ENCODE measurements at regions not wholly inside any gene's neighbourhood (a gene's known extent, or its start where the extent isn't known, plus 50 kb on each side); places are given as distances from the start of the nearest gene placed in this dataset.

DNA sequence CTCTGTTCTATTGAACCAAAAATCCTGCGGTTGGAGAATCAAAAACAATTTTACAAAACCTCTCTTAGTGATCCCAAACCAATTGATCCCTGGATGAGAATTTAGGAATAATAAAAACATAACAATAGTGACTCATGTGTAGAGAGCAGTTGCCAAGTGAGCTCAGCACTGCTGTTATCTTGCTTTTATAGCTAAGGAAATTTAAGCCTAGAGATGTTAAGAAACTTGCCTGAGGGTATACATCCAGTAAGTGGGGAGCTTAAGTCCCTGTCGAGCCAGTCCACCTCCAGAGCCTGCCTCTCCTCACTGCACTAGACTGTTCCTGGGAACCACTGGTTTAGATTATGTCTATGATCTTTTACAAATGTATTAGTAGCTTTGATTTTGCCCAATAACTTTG lies 358.4 kb upstream of the LMCD1 start:
- in situ Hi-C loops (cut with HindIII; ENCODE audit: low pct_ligation_motif_present, low sequenced_read_pairs) = no loop called here
- H3K27ac ChIP-seq = no peak overlapping the region
- no peak for DNase-seq
- H3K4me3 ChIP-seq (ENCODE audit: low read depth, low read length) = no peak overlapping the region
- TF ChIP-seq, protein P1, sequence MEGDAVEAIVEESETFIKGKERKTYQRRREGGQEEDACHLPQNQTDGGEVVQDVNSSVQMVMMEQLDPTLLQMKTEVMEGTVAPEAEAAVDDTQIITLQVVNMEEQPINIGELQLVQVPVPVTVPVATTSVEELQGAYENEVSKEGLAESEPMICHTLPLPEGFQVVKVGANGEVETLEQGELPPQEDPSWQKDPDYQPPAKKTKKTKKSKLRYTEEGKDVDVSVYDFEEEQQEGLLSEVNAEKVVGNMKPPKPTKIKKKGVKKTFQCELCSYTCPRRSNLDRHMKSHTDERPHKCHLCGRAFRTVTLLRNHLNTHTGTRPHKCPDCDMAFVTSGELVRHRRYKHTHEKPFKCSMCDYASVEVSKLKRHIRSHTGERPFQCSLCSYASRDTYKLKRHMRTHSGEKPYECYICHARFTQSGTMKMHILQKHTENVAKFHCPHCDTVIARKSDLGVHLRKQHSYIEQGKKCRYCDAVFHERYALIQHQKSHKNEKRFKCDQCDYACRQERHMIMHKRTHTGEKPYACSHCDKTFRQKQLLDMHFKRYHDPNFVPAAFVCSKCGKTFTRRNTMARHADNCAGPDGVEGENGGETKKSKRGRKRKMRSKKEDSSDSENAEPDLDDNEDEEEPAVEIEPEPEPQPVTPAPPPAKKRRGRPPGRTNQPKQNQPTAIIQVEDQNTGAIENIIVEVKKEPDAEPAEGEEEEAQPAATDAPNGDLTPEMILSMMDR (IDR thresholded peaks at IDR 0.05; ENCODE audit: low read depth, low read length, missing control alignments) = no peak
- no peaks in the 10 kb centered on the region for H3K36me3 ChIP-seq (replicated peaks)
- H3K27me3 ChIP-seq (replicated peaks) = no peaks in the 10 kb centered on the region

DNA sequence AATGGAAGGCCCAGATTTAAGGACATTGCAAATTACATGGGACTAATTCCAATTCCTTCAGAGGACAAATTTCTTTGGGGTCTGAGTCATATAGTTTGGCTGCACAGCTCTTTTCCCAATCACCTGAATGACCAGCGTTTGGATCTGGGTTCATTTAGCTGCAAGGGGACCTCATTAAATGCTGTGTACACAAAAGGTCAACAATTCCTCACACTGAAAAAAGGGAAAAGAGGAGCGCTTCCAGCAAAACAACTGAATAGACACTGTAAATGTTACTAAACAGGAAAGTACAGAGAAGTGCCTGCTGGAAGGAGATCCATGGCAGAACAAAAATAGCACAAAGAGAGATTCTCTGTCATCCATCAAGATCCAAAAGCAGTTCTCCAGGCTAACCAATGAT lies 356.0 kb upstream of the LMCD1 start:
- no peak for DNase-seq
- H3K27ac ChIP-seq = no peak overlapping the region
- no peak overlapping the region for H3K4me3 ChIP-seq (ENCODE audit: low read depth, low read length)
- TF ChIP-seq, protein P1 (IDR thresholded peaks at IDR 0.05; ENCODE audit: low read depth, low read length, missing control alignments) = no peak
- no peaks in the 10 kb centered on the region for H3K36me3 ChIP-seq (replicated peaks)
- H3K27me3 ChIP-seq (replicated peaks) = no peaks in the 10 kb centered on the region
- in situ Hi-C loops (cut with HindIII; ENCODE audit: low pct_ligation_motif_present, low sequenced_read_pairs) = no loop called here

DNA sequence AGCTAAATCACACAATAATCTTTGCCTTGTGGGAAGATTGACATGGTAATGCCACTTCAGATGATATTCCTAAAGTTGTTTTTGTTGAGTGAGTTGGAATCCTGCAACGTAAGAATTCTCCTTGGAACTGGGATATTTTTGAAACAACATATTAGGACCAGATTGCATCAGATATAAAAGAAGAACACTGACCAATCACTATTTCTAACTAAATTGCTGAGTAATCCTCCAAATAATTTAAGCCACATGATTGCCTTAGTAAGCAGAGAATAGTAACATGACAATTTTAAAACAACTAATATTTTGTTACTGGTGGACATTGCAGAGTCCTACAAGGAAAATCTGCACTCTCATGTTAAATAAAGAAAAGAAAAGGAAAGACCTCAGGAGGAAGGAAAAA lies 353.9 kb upstream of the LMCD1 start:
- Histone ChIP-seq H3K27me3 (replicated peaks) (no peaks in the 10 kb centered on the region), H3K4me3 (ENCODE audit: low read depth, low read length) (no peak overlapping the region), H3K27ac (no peak overlapping the region), H3K36me3 (replicated peaks) (no peaks in the 10 kb centered on the region)
- TF ChIP-seq, protein P1 (IDR thresholded peaks at IDR 0.05; ENCODE audit: low read depth, low read length, missing control alignments) = no peak
- no peak for DNase-seq
- in situ Hi-C loops (cut with HindIII; ENCODE audit: low pct_ligation_motif_present, low sequenced_read_pairs) = no loop called here

DNA sequence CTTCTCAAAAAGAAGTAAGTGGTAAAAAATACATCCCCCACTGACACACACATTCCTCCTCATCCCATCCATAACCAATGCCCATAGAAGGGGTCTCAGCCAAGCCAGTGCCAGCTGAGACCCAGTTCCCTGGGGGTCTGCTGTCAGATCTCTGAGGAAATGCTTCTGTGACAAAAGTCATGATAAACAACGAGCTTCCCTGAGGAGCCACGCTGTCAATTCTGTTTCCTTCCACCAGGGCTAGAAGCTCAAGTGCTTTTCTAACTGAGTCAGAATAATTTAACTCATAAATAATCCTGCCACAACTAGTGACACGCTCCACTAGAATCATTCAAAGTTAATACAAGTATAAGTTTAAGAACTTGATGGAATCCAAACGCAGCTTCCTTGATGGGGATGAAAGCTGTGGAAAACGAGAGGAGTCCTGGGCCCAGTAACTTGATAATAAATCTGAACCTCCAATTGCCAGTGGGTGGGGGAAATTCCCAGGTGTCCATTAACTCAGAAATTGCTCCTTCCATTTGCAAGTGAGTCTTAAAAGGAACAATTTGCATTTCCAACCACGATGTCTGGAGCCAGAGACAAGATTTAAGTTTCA lies 348.7 kb upstream of the LMCD1 start:
- Histone ChIP-seq H3K27me3 (replicated peaks) (no peaks in the 10 kb centered on the region), H3K27ac (no peak overlapping the region), H3K4me3 (ENCODE audit: low read depth, low read length) (no peak overlapping the region), H3K36me3 (replicated peaks) (no peaks in the 10 kb centered on the region)
- DNase-seq = no peak
- TF ChIP-seq, protein P1 (IDR thresholded peaks at IDR 0.05; ENCODE audit: low read depth, low read length, missing control alignments) = peak; percentile 18
- in situ Hi-C loops (cut with HindIII; ENCODE audit: low pct_ligation_motif_present, low sequenced_read_pairs) = no loop called here

DNA sequence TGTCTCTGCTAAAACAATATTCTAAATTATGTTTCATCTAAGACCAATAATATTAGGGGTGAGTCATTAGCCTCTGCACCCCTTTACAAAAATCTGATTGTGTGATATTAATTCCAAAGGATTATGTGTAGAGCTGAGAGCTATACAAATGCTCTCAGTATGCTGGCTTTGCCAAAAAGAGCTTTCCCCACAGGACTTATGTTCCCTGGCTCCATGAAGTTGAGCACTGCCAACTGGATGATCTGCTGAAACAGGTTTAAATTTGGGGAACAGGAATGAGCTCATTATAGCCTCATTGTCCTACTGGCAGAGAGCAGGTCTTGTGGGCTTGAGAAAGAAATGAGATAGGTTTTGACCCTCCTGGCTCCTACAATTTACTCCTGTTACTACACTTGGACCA lies 347.8 kb upstream of the LMCD1 start:
- Histone ChIP-seq H3K4me3 (ENCODE audit: low read depth, low read length) (no peak overlapping the region), H3K27ac (no peak overlapping the region), H3K36me3 (replicated peaks) (no peaks in the 10 kb centered on the region), H3K27me3 (replicated peaks) (no peaks in the 10 kb centered on the region)
- DNase-seq = no peak
- TF ChIP-seq, protein P1 (IDR thresholded peaks at IDR 0.05; ENCODE audit: low read depth, low read length, missing control alignments) = no peak
- in situ Hi-C loops (cut with HindIII; ENCODE audit: low pct_ligation_motif_present, low sequenced_read_pairs) = no loop called here

DNA sequence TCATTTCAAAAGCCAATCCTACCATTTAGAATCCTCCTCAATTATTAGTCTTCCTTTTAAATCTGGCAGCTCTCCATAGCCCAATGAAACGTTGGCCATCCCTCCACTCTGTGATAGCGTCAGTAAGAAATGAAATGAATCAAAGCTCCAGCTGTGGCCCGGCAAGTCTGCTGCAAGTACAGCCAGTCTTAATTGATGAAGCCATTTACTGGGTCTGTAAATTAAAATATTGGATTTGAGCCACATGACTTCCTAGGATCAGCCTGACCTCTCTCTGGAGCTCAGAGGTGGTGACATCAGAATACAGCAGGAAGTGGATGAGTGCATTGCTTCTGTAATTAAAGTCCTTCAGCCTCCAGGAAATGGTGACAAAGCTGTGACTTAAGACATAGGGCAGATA lies 347.0 kb upstream of the LMCD1 start:
- Histone ChIP-seq H3K27ac (no peak overlapping the region), H3K4me3 (ENCODE audit: low read depth, low read length) (no peak overlapping the region), H3K36me3 (replicated peaks) (no peaks in the 10 kb centered on the region), H3K27me3 (replicated peaks) (no peaks in the 10 kb centered on the region)
- TF ChIP-seq, protein P1 (IDR thresholded peaks at IDR 0.05; ENCODE audit: low read depth, low read length, missing control alignments) = no peak
- no peak for DNase-seq
- in situ Hi-C loops (cut with HindIII; ENCODE audit: low pct_ligation_motif_present, low sequenced_read_pairs) = no loop called here

Measured in brain microvascular endothelial cell (primary cell).